Liver (tissue), 3 donors: ENCODE measurements at regions not wholly inside any gene's neighbourhood (a gene's known extent, or its start where the extent isn't known, plus 50 kb on each side); places are given as distances from the start of the nearest gene placed in this dataset.

ENCODE experiments used
- GABPA ChIP-seq, 2 donors: IDR thresholded peaks in 1 of 2; conservative IDR thresholded peaks in 1 of 2; 2 replicates each; pipeline ENCODE4 v1.6.1; 2016; ENCODE audit warnings: antibody characterized with exemption in 2 of 2, mild to moderate bottlenecking in 1 of 2, moderate library complexity in 1 of 2
- JUND ChIP-seq, 2 donors: IDR thresholded peaks; 2 replicates each; pipeline ENCODE4 v1.6.1; 2016; ENCODE audit warnings: antibody characterized with exemption in 2 of 2
- MAX ChIP-seq: IDR thresholded peaks from 2 replicates; pipeline ENCODE4 v1.6.1; 2016; ENCODE audit warnings: antibody characterized with exemption
- RAD21 ChIP-seq, 2 donors: IDR thresholded peaks; 2 replicates each; pipeline ENCODE4 v1.6.1; 2016; ENCODE audit warnings: antibody characterized with exemption in 2 of 2, mild to moderate bottlenecking in 2 of 2
- TAF1 ChIP-seq: conservative IDR thresholded peaks from 2 replicates; pipeline ENCODE4 v1.6.1; 2016; ENCODE audit warnings: antibody characterized with exemption, mild to moderate bottlenecking
- TF ChIP-seq, protein P1 (sequence below): fragments of 150-350 bp; IDR thresholded peaks from 2 replicates; pipeline ENCODE4 v1.5.1; 2017; ENCODE audit warnings: improper control_type of control experiment, low read depth, low read length; ENCODE audit not compliant: missing input control
- TF ChIP-seq, protein P2 (sequence below): IDR thresholded peaks from 2 replicates; pipeline ENCODE4 v1.6.1; 2016; ENCODE audit warnings: antibody characterized with exemption, mild to moderate bottlenecking
- TF ChIP-seq, protein P3 (sequence below): IDR thresholded peaks from 2 replicates; pipeline ENCODE4 v1.6.1; 2016; ENCODE audit warnings: antibody characterized with exemption
- donor health status: healthy.
- donor health status: healthy.

GRCh38 chr9:20216438-20216837 is 405.9 kb downstream of the MLLT3 start:
- TF ChIP-seq, protein P1, sequence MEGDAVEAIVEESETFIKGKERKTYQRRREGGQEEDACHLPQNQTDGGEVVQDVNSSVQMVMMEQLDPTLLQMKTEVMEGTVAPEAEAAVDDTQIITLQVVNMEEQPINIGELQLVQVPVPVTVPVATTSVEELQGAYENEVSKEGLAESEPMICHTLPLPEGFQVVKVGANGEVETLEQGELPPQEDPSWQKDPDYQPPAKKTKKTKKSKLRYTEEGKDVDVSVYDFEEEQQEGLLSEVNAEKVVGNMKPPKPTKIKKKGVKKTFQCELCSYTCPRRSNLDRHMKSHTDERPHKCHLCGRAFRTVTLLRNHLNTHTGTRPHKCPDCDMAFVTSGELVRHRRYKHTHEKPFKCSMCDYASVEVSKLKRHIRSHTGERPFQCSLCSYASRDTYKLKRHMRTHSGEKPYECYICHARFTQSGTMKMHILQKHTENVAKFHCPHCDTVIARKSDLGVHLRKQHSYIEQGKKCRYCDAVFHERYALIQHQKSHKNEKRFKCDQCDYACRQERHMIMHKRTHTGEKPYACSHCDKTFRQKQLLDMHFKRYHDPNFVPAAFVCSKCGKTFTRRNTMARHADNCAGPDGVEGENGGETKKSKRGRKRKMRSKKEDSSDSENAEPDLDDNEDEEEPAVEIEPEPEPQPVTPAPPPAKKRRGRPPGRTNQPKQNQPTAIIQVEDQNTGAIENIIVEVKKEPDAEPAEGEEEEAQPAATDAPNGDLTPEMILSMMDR: no peak
- TF ChIP-seq RAD21 (IDR thresholded peaks at IDR 0.05): no peak
- TF ChIP-seq, protein P2, sequence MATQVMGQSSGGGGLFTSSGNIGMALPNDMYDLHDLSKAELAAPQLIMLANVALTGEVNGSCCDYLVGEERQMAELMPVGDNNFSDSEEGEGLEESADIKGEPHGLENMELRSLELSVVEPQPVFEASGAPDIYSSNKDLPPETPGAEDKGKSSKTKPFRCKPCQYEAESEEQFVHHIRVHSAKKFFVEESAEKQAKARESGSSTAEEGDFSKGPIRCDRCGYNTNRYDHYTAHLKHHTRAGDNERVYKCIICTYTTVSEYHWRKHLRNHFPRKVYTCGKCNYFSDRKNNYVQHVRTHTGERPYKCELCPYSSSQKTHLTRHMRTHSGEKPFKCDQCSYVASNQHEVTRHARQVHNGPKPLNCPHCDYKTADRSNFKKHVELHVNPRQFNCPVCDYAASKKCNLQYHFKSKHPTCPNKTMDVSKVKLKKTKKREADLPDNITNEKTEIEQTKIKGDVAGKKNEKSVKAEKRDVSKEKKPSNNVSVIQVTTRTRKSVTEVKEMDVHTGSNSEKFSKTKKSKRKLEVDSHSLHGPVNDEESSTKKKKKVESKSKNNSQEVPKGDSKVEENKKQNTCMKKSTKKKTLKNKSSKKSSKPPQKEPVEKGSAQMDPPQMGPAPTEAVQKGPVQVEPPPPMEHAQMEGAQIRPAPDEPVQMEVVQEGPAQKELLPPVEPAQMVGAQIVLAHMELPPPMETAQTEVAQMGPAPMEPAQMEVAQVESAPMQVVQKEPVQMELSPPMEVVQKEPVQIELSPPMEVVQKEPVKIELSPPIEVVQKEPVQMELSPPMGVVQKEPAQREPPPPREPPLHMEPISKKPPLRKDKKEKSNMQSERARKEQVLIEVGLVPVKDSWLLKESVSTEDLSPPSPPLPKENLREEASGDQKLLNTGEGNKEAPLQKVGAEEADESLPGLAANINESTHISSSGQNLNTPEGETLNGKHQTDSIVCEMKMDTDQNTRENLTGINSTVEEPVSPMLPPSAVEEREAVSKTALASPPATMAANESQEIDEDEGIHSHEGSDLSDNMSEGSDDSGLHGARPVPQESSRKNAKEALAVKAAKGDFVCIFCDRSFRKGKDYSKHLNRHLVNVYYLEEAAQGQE: no peak
- no peak for TF ChIP-seq JUND (IDR thresholded peaks at IDR 0.05)
- TF ChIP-seq TAF1: no peak
- no peak for TF ChIP-seq GABPA (IDR thresholded peaks at IDR 0.05 in 1 of 2, conservative IDR thresholded peaks at IDR 0.05 in 1 of 2)
- no peak for TF ChIP-seq MAX
- TF ChIP-seq, protein P3, sequence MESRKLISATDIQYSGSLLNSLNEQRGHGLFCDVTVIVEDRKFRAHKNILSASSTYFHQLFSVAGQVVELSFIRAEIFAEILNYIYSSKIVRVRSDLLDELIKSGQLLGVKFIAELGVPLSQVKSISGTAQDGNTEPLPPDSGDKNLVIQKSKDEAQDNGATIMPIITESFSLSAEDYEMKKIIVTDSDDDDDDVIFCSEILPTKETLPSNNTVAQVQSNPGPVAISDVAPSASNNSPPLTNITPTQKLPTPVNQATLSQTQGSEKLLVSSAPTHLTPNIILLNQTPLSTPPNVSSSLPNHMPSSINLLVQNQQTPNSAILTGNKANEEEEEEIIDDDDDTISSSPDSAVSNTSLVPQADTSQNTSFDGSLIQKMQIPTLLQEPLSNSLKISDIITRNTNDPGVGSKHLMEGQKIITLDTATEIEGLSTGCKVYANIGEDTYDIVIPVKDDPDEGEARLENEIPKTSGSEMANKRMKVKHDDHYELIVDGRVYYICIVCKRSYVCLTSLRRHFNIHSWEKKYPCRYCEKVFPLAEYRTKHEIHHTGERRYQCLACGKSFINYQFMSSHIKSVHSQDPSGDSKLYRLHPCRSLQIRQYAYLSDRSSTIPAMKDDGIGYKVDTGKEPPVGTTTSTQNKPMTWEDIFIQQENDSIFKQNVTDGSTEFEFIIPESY: no peak
